ENCODE measurements at regions not wholly inside any gene's neighbourhood (a gene's known extent, or its start where the extent isn't known, plus 50 kb on each side); places are given as distances from the start of the nearest gene placed in this dataset.

GRCh38 chr15:100751585-100751984, 128.0 kb upstream of the ALDH1A3 start:
- TF ChIP-seq CTCF (conservative IDR thresholded peaks at IDR 0.05; ENCODE audit: low read depth): no peak
- DNase-seq (ENCODE audit: low spot score): no peak
- ChIA-PET CTCF (interaction anchor here (0.8 kb wide), 1 partner anchor 82 kb away, joined by 3 read pairs; no protein-coding TSS in a partner anchor), POLR2A (ENCODE audit: low non-redundant PET) (no interaction called here)
- H3K27ac ChIP-seq: no peak overlapping the region

DNA sequence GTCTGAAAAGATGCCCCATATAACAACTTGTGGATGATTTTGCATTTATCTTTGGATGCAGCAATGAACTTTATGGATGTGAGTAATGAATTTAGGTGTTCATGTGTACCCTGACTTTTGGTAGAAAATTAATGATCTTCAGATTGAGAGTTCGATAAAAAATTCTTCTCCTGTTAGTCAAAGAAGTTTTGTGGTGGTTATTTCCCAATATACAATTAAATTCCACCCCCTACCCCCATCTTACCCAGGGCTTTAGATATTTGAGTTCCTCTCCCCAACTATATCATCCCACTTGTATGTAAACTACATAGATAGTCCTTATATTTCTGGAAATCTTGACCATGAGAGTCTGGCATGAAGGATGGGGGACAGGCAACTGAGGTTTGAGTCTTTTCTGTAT, 126.1 kb upstream of the ALDH1A3 start:
- DNase-seq (ENCODE audit: low spot score): no peak
- no peak overlapping the region for H3K27ac ChIP-seq
- POLR2A ChIA-PET (ENCODE audit: low non-redundant PET): no interaction called here
- CTCF ChIA-PET: no interaction called here
- no peak for TF ChIP-seq CTCF (conservative IDR thresholded peaks at IDR 0.05; ENCODE audit: low read depth)

GRCh38 chr15:100757661-100758060, 122.0 kb upstream of the ALDH1A3 start:
- TF ChIP-seq CTCF (conservative IDR thresholded peaks at IDR 0.05; ENCODE audit: low read depth): no peak
- no peak overlapping the region for H3K27ac ChIP-seq
- DNase-seq (ENCODE audit: low spot score): no peak
- ChIA-PET POLR2A (ENCODE audit: low non-redundant PET) (no interaction called here), CTCF (interaction anchor here (0.6 kb wide), 1 partner anchor 160 kb away, joined by 3 read pairs; no protein-coding TSS in a partner anchor)

- POLR2A ChIA-PET (ENCODE audit: low non-redundant PET): no interaction called here
- no peak for TF ChIP-seq CTCF (conservative IDR thresholded peaks at IDR 0.05; ENCODE audit: low read depth)
- no peak overlapping the region for H3K27ac ChIP-seq
- CTCF ChIA-PET: no interaction called here
- DNase-seq (ENCODE audit: low spot score): no peak
Measured at GRCh38 chr15:100758555-100758954, 121.1 kb upstream of the ALDH1A3 start.

- CTCF ChIA-PET: no interaction called here
- TF ChIP-seq CTCF (conservative IDR thresholded peaks at IDR 0.05; ENCODE audit: low read depth): no peak
- DNase-seq (ENCODE audit: low spot score): no peak
- H3K27ac ChIP-seq: no peak overlapping the region
- POLR2A ChIA-PET (ENCODE audit: low non-redundant PET): interaction anchor here (0.5 to 1.1 kb wide), 2 partner anchors 119 to 123 kb away, joined by 3 to 4 read pairs; no protein-coding TSS in a partner anchor
Measured at GRCh38 chr15:100759106-100759505, 120.5 kb upstream of the ALDH1A3 start.

- ChIA-PET CTCF (no interaction called here), POLR2A (ENCODE audit: low non-redundant PET) (interaction anchor here (0.5 to 1.1 kb wide), 3 partner anchors 118 to 155 kb away, joined by 3 to 4 read pairs (median 3); no protein-coding TSS in a partner anchor)
- peak; percentile 80 for DNase-seq (ENCODE audit: low spot score)
- TF ChIP-seq CTCF (conservative IDR thresholded peaks at IDR 0.05; ENCODE audit: low read depth): no peak
- peak overlapping the region; percentile 18; the same call in 1 of the 2 replicates for H3K27ac ChIP-seq
Measured at GRCh38 chr15:100759698-100760356, 119.8 kb upstream of the ALDH1A3 start.
